Ammon's horn (tissue), 1 donor: ENCODE measurements at regions not wholly inside any gene's neighbourhood (a gene's known extent, or its start where the extent isn't known, plus 50 kb on each side); places are given as distances from the start of the nearest gene placed in this dataset.
"Not testable (repeated sequence)": the region's sequence is repeated elsewhere in the genome, so short reads cannot be mapped to it uniquely, and the experiment has no call there.

Experiments used
- DNase-seq: peaks from one replicate; pipeline ENCODE4 v3.0.0-alpha.2; 2016; ENCODE audit warnings: low spot score

- peak; percentile 42 for DNase-seq
These were observed 131.3 kb upstream of the CCDC180 start for GRCh38 chr9:97176206-97176605.

- DNase-seq: not testable (repeated sequence)
These were observed 129.2 kb upstream of the CTSV start for GRCh38 chr9:97168174-97168573.

- DNase-seq: not testable (repeated sequence)
These were observed 127.7 kb upstream of the CTSV start for GRCh38 chr9:97166496-97167138.

- DNase-seq: no peak
These were observed 121.3 kb upstream of the CTSV start for GRCh38 chr9:97160255-97160654.

- DNase-seq: not testable (repeated sequence)
These were observed 119.8 kb upstream of the CTSV start for GRCh38 chr9:97158722-97159121.

GRCh38 chr9:97155441-97155840, 116.5 kb upstream of the CTSV start:
- not testable (repeated sequence) for DNase-seq

- DNase-seq: no peak
These were observed 115.0 kb upstream of the CTSV start for GRCh38 chr9:97153967-97154366.

GRCh38 chr9:97153160-97153559, 114.2 kb upstream of the CTSV start:
- not testable (repeated sequence) for DNase-seq

- not testable (repeated sequence) for DNase-seq
These were observed 111.5 kb upstream of the CTSV start for GRCh38 chr9:97150471-97150870.

- DNase-seq: not testable (repeated sequence)
These were observed 109.5 kb upstream of the CTSV start for GRCh38 chr9:97148428-97148827.

GRCh38 chr9:97145680-97146079, 106.7 kb upstream of the CTSV start:
- DNase-seq: not testable (repeated sequence)

GRCh38 chr9:97140566-97140965, 101.6 kb upstream of the CTSV start:
- no peak for DNase-seq

- no peak for DNase-seq
These were observed 97.5 kb upstream of the CTSV start for GRCh38 chr9:97136421-97136820.

- DNase-seq: not testable (repeated sequence)
These were observed 95.0 kb upstream of the CTSV start for GRCh38 chr9:97133966-97134365.

GRCh38 chr9:97132865-97133264, 93.9 kb upstream of the CTSV start:
- DNase-seq: no peak

GRCh38 chr9:97130864-97131263, 91.9 kb upstream of the CTSV start:
- DNase-seq: not testable (repeated sequence)

- DNase-seq: not testable (repeated sequence)
These were observed 91.4 kb upstream of the CTSV start for GRCh38 chr9:97130387-97130786.

GRCh38 chr9:97128919-97129318, 90.0 kb upstream of the CTSV start:
- no peak for DNase-seq

GRCh38 chr9:97124256-97124655, 85.3 kb upstream of the CTSV start:
- no peak for DNase-seq

GRCh38 chr9:97110696-97111095, 71.8 kb upstream of the CTSV start:
- DNase-seq: no peak

GRCh38 chr9:97109194-97109811, 70.4 kb upstream of the CTSV start:
- peak; percentile 78 for DNase-seq

GRCh38 chr9:97105220-97105619, 66.3 kb upstream of the CTSV start:
- DNase-seq: not testable (repeated sequence)

GRCh38 chr9:97103613-97104383, 64.9 kb upstream of the CTSV start:
- not testable (repeated sequence) for DNase-seq
